ENCODE measurements at regions not wholly inside any gene's neighbourhood (a gene's known extent, or its start where the extent isn't known, plus 50 kb on each side); places are given as distances from the start of the nearest gene placed in this dataset.

DNA sequence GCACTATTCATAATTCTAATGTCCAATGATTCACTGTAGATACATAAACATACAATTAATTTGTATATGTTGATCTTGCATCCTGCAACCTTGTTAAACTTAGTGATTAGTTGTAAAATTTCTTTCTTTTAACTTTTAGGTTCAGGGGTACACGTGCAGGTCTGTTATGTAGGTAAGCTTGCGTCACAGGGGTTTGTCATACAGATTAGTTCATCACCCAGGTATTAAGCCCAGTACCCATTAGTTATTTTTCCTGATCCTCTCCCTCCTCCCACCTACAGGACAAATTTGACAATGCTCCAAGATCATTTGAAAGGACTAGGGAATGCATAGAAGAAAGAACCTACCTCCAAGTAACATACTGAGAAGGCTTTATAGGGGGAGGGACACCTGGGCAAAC is 290.1 kb downstream of the SRBD1 start:
- H3K36me3 Mint-ChIP-seq (ENCODE audit: low read depth), result no peaks in the 10 kb centered on the region
- no peaks in the 10 kb centered on the region for H3K4me1 Mint-ChIP-seq
- DNase-seq (ENCODE audit: low read depth, low spot score), result no peak
- H3K4me3 Mint-ChIP-seq, result no peak overlapping the region
- TF ChIP-seq, protein P1, sequence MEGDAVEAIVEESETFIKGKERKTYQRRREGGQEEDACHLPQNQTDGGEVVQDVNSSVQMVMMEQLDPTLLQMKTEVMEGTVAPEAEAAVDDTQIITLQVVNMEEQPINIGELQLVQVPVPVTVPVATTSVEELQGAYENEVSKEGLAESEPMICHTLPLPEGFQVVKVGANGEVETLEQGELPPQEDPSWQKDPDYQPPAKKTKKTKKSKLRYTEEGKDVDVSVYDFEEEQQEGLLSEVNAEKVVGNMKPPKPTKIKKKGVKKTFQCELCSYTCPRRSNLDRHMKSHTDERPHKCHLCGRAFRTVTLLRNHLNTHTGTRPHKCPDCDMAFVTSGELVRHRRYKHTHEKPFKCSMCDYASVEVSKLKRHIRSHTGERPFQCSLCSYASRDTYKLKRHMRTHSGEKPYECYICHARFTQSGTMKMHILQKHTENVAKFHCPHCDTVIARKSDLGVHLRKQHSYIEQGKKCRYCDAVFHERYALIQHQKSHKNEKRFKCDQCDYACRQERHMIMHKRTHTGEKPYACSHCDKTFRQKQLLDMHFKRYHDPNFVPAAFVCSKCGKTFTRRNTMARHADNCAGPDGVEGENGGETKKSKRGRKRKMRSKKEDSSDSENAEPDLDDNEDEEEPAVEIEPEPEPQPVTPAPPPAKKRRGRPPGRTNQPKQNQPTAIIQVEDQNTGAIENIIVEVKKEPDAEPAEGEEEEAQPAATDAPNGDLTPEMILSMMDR (conservative IDR thresholded peaks at IDR 0.05), result no peak
- no peak overlapping the region for H3K27ac Mint-ChIP-seq (ENCODE audit: unreplicated experiment)
- peaks cover 2% of the 10 kb centered on the region for H3K27me3 Mint-ChIP-seq (ENCODE audit: low read depth)
- peaks cover 9% of the 10 kb centered on the region for H3K9me3 Mint-ChIP-seq

DNA sequence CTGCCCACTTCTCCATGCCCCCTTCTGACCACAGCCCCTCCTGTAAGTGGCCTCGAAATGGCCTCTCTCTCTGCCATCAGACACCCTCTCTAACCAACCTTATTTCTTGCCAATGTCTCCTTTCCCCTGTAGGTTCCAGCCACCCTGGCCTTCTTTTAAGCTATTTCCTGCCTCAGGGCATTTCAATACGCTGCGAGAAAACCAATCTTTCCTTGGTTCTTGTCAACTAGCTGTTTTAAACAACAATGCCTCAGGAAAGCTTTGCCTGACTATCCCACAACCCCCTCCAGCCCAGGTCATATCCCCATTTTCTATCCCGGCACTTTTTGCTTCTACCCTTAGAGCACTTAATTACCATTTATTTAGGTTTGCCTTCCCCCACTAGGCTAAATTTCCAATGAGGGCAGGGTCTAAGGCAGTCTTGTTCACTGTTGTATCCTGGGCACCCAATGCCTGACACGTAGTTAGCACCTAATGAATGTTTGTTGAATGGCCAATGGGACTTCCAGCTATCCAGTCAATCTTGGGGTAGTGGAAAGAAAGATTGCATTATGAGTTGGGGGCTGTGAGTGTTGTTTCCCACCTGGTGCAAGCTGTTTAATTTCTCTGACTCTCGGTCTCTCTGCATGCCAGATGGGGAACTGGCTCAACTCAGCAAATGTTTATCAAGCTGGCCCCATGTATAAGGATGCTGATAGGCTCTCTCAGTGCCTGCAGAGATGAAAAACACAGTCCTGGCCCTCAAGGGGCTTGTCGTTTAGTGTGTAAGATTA is 291.2 kb downstream of the SRBD1 start:
- H3K4me1 Mint-ChIP-seq, result no peaks in the 10 kb centered on the region
- no peak overlapping the region for H3K27ac Mint-ChIP-seq (ENCODE audit: unreplicated experiment)
- DNase-seq (ENCODE audit: low read depth, low spot score), result no peak
- H3K27me3 Mint-ChIP-seq (ENCODE audit: low read depth), result peaks cover 2% of the 10 kb centered on the region
- H3K9me3 Mint-ChIP-seq, result peaks cover 9% of the 10 kb centered on the region
- H3K36me3 Mint-ChIP-seq (ENCODE audit: low read depth), result no peaks in the 10 kb centered on the region
- H3K4me3 Mint-ChIP-seq, result no peak overlapping the region
- TF ChIP-seq, protein P1 (conservative IDR thresholded peaks at IDR 0.05), result no peak

DNA sequence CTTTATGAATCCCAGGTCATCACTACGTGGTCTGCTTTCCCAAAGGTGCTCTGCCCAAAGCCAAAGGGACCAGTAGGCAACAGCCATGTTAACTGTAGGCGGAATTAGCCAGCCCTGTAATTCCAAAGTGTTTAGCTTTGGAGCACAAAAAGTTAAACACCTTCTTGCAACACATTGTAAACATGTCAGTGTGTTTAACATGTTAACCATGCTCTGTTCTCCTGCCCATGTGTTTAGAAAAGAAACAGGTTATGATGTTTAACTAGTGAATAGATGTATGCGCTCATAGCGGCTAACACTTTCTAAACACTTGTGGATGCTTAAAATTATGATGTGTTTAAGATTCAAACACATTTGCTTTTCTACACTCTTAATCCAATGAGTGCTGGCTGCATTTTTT is 292.4 kb downstream of the SRBD1 start:
- Mint-ChIP-seq H3K36me3 (ENCODE audit: low read depth) (no peaks in the 10 kb centered on the region), H3K27me3 (ENCODE audit: low read depth) (peaks cover 2% of the 10 kb centered on the region), H3K27ac (ENCODE audit: unreplicated experiment) (no peak overlapping the region), H3K9me3 (peaks cover 5% of the 10 kb centered on the region), H3K4me3 (no peak overlapping the region), H3K4me1 (no peaks in the 10 kb centered on the region)
- TF ChIP-seq, protein P1 (conservative IDR thresholded peaks at IDR 0.05), result no peak
- DNase-seq (ENCODE audit: low read depth, low spot score), result no peak

DNA sequence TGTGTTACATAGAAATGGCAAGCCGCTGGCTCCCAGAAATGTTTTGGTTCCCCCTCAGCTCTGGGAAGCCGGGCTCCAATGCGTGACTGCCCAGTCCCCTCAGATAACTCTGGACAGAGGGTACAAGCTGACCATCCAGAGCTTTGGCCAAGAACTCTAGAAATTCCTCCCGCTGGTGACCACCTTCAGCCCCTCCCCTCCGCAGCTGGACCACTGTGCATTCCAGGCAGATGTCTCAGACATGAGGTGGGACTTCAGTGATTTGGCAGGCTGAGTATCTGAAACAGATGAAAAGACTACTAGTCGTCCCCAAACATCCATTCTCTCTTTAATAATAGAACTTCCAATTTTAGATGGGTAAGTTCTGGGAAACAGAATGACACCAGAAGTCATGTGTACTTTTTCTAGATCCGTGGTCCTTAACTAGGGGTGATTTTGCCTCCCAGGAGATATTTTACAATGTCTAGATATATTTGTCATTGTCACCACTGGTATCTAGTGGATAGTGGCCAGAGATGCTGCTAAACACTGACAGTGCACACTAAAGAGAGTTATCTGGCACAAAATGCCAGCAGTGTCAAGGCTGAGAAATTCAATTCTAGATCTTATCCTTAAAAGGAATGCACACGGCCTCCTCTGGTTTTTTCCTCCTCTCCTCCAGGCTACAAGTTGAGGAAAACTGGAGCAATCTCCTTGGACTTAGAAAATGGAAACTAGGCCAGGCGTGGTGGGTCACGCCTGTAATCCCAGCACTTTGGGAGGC is 294.3 kb downstream of the SRBD1 start:
- H3K9me3 Mint-ChIP-seq, result peaks cover 5% of the 10 kb centered on the region
- TF ChIP-seq, protein P1 (conservative IDR thresholded peaks at IDR 0.05), result no peak
- no peak overlapping the region for H3K4me3 Mint-ChIP-seq
- peaks cover 2% of the 10 kb centered on the region for H3K27me3 Mint-ChIP-seq (ENCODE audit: low read depth)
- DNase-seq (ENCODE audit: low read depth, low spot score), result no peak
- H3K27ac Mint-ChIP-seq (ENCODE audit: unreplicated experiment), result no peak overlapping the region
- no peaks in the 10 kb centered on the region for H3K36me3 Mint-ChIP-seq (ENCODE audit: low read depth)
- H3K4me1 Mint-ChIP-seq, result no peaks in the 10 kb centered on the region

DNA sequence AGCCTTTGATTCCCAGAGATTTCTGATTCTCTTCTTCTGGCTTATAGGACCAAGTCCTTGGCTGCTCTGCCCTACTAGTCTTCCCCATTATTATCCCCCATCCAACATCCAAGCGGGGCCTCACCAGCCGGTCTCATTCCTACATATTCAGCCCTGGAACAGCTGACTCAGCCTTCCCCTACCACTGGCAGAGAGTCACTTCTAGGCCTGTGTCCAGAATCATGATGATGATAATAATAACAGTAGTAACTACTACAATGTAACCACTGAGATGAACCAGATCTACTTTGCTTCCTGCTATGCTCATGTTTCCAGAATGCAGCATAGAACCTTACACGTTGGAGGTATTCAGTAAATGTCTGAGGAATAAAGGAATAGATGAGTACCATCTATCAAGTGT is 295.2 kb downstream of the SRBD1 start:
- no peak for DNase-seq (ENCODE audit: low read depth, low spot score)
- Mint-ChIP-seq H3K4me3 (no peak overlapping the region), H3K27ac (ENCODE audit: unreplicated experiment) (no peak overlapping the region), H3K9me3 (peaks cover 5% of the 10 kb centered on the region), H3K36me3 (ENCODE audit: low read depth) (no peaks in the 10 kb centered on the region), H3K4me1 (no peaks in the 10 kb centered on the region), H3K27me3 (ENCODE audit: low read depth) (peaks cover 2% of the 10 kb centered on the region)
- TF ChIP-seq, protein P1 (conservative IDR thresholded peaks at IDR 0.05), result no peak

Data from neural crest cell (in vitro differentiated cells).